B cell (primary cell): ENCODE measurements at regions not wholly inside any gene's neighbourhood (a gene's known extent, or its start where the extent isn't known, plus 50 kb on each side); places are given as distances from the start of the nearest gene placed in this dataset.

Source experiments
- ATAC-seq: fragments of 200-7000 bp; cut with Tn5 transposase; one replicate; pipeline ENCODE4 v1.10.0; 2021; ENCODE audit warnings: low read depth, mild to moderate bottlenecking, moderate number of reproducible peaks, moderate library complexity
- CTCF ChIA-PET: fragments of 350-600 bp; sonication (Branson Sonifier 250); formaldehyde crosslinking; loops from one replicate; lab custom pipeline; 2021; ENCODE audit warnings: antibody characterized with exemption, inconsistent platforms; lab: Charles Lee
- POLR2A ChIA-PET: fragments of 350-600 bp; sonication (Branson Sonifier 250); formaldehyde crosslinking; loops from one replicate; lab custom pipeline; 2021; ENCODE audit warnings: antibody characterized with exemption; lab: Charles Lee
- DNase-seq: peaks from one replicate; pipeline ENCODE4 v3.0.0; 2013
- H2AFZ ChIP-seq: 2 replicates; pipeline ENCODE4 v1.6.1; 2012; ENCODE audit warnings: mild to moderate bottlenecking, low read depth, low read length; ENCODE audit not compliant: insufficient read depth, poor library complexity, severe bottlenecking
- H3K27ac ChIP-seq, 2 donors: 1 replicate in 1 of 2; 2 replicates in 1 of 2; pipeline ENCODE4 v1.5.1; 2012 to 2013; ENCODE audit warnings: low read length in 2 of 2, mild to moderate bottlenecking in 2 of 2, moderate library complexity in 1 of 2
- H3K27me3 ChIP-seq, 4 experiments: fragments of 200-600 bp in 1 of 4; sonication (generic) in 1 of 4; replicated peaks in 1 of 4; 1 replicate in 2 of 4; 2 replicates in 2 of 4; pipeline versions ENCODE4 v1.6.1 to v1.7.0; 2013 to 2016; ENCODE audit warnings: low read length in 3 of 4, mild to moderate bottlenecking in 2 of 4, mixed read lengths in 1 of 4, moderate library complexity in 1 of 4; ENCODE audit not compliant: insufficient read depth in 4 of 4, control insufficient read depth in 3 of 4; ENCODE audit errors: control extremely low read depth in 1 of 4
- H3K36me3 ChIP-seq, 2 experiments: replicated peaks in 1 of 2; 1 replicate in 1 of 2; 2 replicates in 1 of 2; pipeline versions ENCODE4 v1.6.1 to v1.7.1; 2013; ENCODE audit warnings: low read length in 1 of 2; ENCODE audit not compliant: insufficient read depth in 2 of 2, control insufficient read depth in 1 of 2; ENCODE audit errors: control extremely low read depth in 1 of 2, extremely low read depth in 1 of 2
- H3K4me1 ChIP-seq, 2 donors: fragments of 200-600 bp in 1 of 2; sonication (generic) in 1 of 2; 1 replicate in 1 of 2; 2 replicates in 1 of 2; pipeline versions ENCODE4 v1.5.1 to v1.6.1; 2013 to 2017; ENCODE audit warnings: low read length in 2 of 2; ENCODE audit not compliant: control insufficient read depth in 2 of 2, insufficient read depth in 2 of 2
- H3K4me2 ChIP-seq: replicated peaks from 2 replicates; pipeline ENCODE3; 2012; ENCODE audit warnings: mild to moderate bottlenecking, low read depth, low read length; ENCODE audit not compliant: poor library complexity, severe bottlenecking
- H3K4me3 ChIP-seq, 5 experiments: fragments of 200-600 bp in 1 of 5; sonication (generic) in 1 of 5; 1 replicate in 3 of 5; 2 replicates in 2 of 5; pipeline versions ENCODE4 v1.5.1 to v1.7.0; 2011 to 2016; ENCODE audit warnings: low read length in 4 of 5, mild to moderate bottlenecking in 4 of 5, low read depth in 2 of 5, control low read depth in 1 of 5, moderate library complexity in 1 of 5; ENCODE audit not compliant: insufficient read depth in 1 of 5; ENCODE audit errors: control extremely low read depth in 1 of 5, extremely low read depth in 1 of 5
- H3K79me2 ChIP-seq: fragments of 200-600 bp; sonication (generic); one replicate; pipeline ENCODE4 v1.6.0; 2016; ENCODE audit warnings: low read length; ENCODE audit not compliant: control insufficient read depth, insufficient read depth
- H3K9ac ChIP-seq: fragments of 200-600 bp; sonication (generic); 2 replicates; pipeline ENCODE4 v1.6.1; 2017; ENCODE audit warnings: mild to moderate bottlenecking, low read length, moderate library complexity
- H3K9me3 ChIP-seq, 3 donors: one replicate each; pipeline versions ENCODE4 v1.6.1 to v1.7.1; 2013; ENCODE audit warnings: low read length in 2 of 3; ENCODE audit not compliant: control insufficient read depth in 2 of 3, insufficient read depth in 1 of 3; ENCODE audit errors: control extremely low read depth in 1 of 3
- H4K20me1 ChIP-seq: 2 replicates; pipeline ENCODE4 v1.6.0; 2012; ENCODE audit warnings: mild to moderate bottlenecking, low read length; ENCODE audit not compliant: insufficient read depth, control insufficient read depth, poor library complexity, severe bottlenecking
- H3K27ac Mint-ChIP-seq: one replicate; pipeline ENCODE4 v1.8.0; 2021; ENCODE audit warnings: mixed read lengths
- H3K27me3 Mint-ChIP-seq: one replicate; pipeline ENCODE4 v1.8.0; 2021; ENCODE audit warnings: mixed read lengths
- H3K4me1 Mint-ChIP-seq: one replicate; pipeline ENCODE4 v1.8.0; 2021; ENCODE audit warnings: mixed read lengths
- H3K4me3 Mint-ChIP-seq: one replicate; pipeline ENCODE4 v1.8.0; 2021; ENCODE audit warnings: mixed read lengths
- H3K9me3 Mint-ChIP-seq: one replicate; pipeline ENCODE4 v1.8.0; 2022; ENCODE audit warnings: mixed read lengths; ENCODE audit not compliant: insufficient read depth
- CTCF ChIP-seq: fragments of 200-600 bp; IDR thresholded peaks from one replicate; pipeline ENCODE4 v1.8.0; 2022; ENCODE audit warnings: antibody characterized with exemption, mild to moderate bottlenecking
- EZH2 ChIP-seq: IDR thresholded peaks from 2 replicates; pipeline ENCODE4 v1.6.1; 2012; ENCODE audit warnings: borderline replicate concordance, low read depth, mild to moderate bottlenecking, moderate library complexity, low read length; ENCODE audit not compliant: insufficient read depth, poor library complexity, severe bottlenecking
- WGBS: methylation state at CpG from one replicate; pipeline ENCODE4 v1.1.5; 2013; ENCODE audit warnings: missing lambda C conversion rate; ENCODE audit not compliant: insufficient coverage; 5-methylcytosine and 5-hydroxymethylcytosine counted together
- intact Hi-C: fragments of 100-400 bp; cut with micrococcal nuclease; formaldehyde crosslinking; loops from one replicate; pipeline ENCODE4 v1.10.0; 2022

GRCh38 chr1:98452162-98452561, 209.4 kb upstream of the SNX7 start:
- no peak overlapping the region for H3K4me2 ChIP-seq
- no peaks in the 10 kb centered on the region for H3K4me1 ChIP-seq
- no peaks in the 10 kb centered on the region for H3K27me3 ChIP-seq
- no peaks in the 10 kb centered on the region for H3K9me3 ChIP-seq
- H3K4me3 ChIP-seq = no peak overlapping the region
- no peaks in the 10 kb centered on the region for H3K36me3 ChIP-seq
- no CpG with 5 or more reads among the region's 2 CpGs for WGBS
- Mint-ChIP-seq H3K27me3 (no peaks in the 10 kb centered on the region), H3K9me3 (no peaks in the 10 kb centered on the region), H3K4me3 (no peak overlapping the region), H3K4me1 (no peaks in the 10 kb centered on the region), H3K27ac (no peak overlapping the region)
- H2AFZ ChIP-seq = no peak overlapping the region
- no peaks in the 10 kb centered on the region for H4K20me1 ChIP-seq
- H3K27ac ChIP-seq = no peak overlapping the region
- DNase-seq (no peak), ATAC-seq (no peak)
- POLR2A ChIA-PET = no interaction called here
- H3K79me2 ChIP-seq = no peaks in the 10 kb centered on the region
- no peak for TF ChIP-seq CTCF
- no peak for TF ChIP-seq EZH2
- CTCF ChIA-PET = no interaction called here
- no peak overlapping the region for H3K9ac ChIP-seq
- intact Hi-C loops = no loop called here

- Histone ChIP-seq H3K4me3 (no peak overlapping the region), H3K9me3 (peaks cover 0 to 4% (median 0%) of the 10 kb centered on the region in 3 donors), H3K27me3 (no peaks in the 10 kb centered on the region), H4K20me1 (no peaks in the 10 kb centered on the region), H2AFZ (no peak overlapping the region), H3K9ac (no peak overlapping the region), H3K27ac (no peak overlapping the region), H3K4me1 (no peaks in the 10 kb centered on the region), H3K4me2 (no peak overlapping the region), H3K79me2 (no peaks in the 10 kb centered on the region), H3K36me3 (no peaks in the 10 kb centered on the region)
- TF ChIP-seq CTCF (no peak), EZH2 (no peak)
- ChIA-PET POLR2A (no interaction called here), CTCF (no interaction called here)
- Mint-ChIP-seq H3K27me3 (no peaks in the 10 kb centered on the region), H3K27ac (no peak overlapping the region), H3K9me3 (no peaks in the 10 kb centered on the region), H3K4me1 (no peaks in the 10 kb centered on the region), H3K4me3 (no peak overlapping the region)
- intact Hi-C loops = no loop called here
- no peak for ATAC-seq
- no CpG with 5 or more reads among the region's 1 CpG for WGBS
- no peak for DNase-seq
Observed at GRCh38 chr1:98441281-98441680, 220.2 kb upstream of the SNX7 start.
